Brain microvascular endothelial cell (primary cell): ENCODE measurements at regions not wholly inside any gene's neighbourhood (a gene's known extent, or its start where the extent isn't known, plus 50 kb on each side); places are given as distances from the start of the nearest gene placed in this dataset.

Source experiments
- DNase-seq: peaks from one replicate; pipeline ENCODE4 v3.0.0-alpha.2; 2020
- H3K27ac ChIP-seq: fragments of 250-450 bp; sonication (Bioruptor Pico); 2 replicates; pipeline ENCODE4 v1.5.1; 2020; ENCODE audit warnings: mild to moderate bottlenecking, moderate library complexity
- H3K27me3 ChIP-seq: fragments of 250-450 bp; sonication (Bioruptor Pico); replicated peaks from 2 replicates; pipeline ENCODE4 v1.5.1; 2020; ENCODE audit warnings: mild to moderate bottlenecking
- H3K36me3 ChIP-seq: fragments of 250-450 bp; sonication (Bioruptor Pico); replicated peaks from 2 replicates; pipeline ENCODE4 v1.5.1; 2020; ENCODE audit warnings: mild to moderate bottlenecking
- H3K4me3 ChIP-seq: 2 replicates; pipeline ENCODE4 v1.5.1; 2011; ENCODE audit warnings: low read depth, mild to moderate bottlenecking, control low read depth, low read length, moderate library complexity
- CTCF ChIP-seq: IDR thresholded peaks from 2 replicates; pipeline ENCODE4 v1.5.1; 2011; ENCODE audit warnings: low read depth, mild to moderate bottlenecking, moderate library complexity, low read length, control low read depth, inconsistent platforms; ENCODE audit errors: missing control alignments
- in situ Hi-C: cut with HindIII; loops from 2 replicates; pipeline ENCODE4 v1.10.0; 2017; ENCODE audit warnings: low sequenced_read_pairs, low pct_ligation_motif_present

- DNase-seq: no peak
- no peaks in the 10 kb centered on the region for H3K27me3 ChIP-seq
- no peak overlapping the region for H3K27ac ChIP-seq
- H3K36me3 ChIP-seq: no peaks in the 10 kb centered on the region
- TF ChIP-seq CTCF: no peak
- no peak overlapping the region for H3K4me3 ChIP-seq
- in situ Hi-C loops: no loop called here
These were observed 69.0 kb upstream of the AMZ2 start for GRCh38 chr17:68178831-68179230.

- Histone ChIP-seq H3K27ac (no peak overlapping the region), H3K27me3 (no peaks in the 10 kb centered on the region), H3K36me3 (no peaks in the 10 kb centered on the region), H3K4me3 (no peak overlapping the region)
- DNase-seq: no peak
- in situ Hi-C loops: no loop called here
- TF ChIP-seq CTCF: no peak
These were observed 68.5 kb upstream of the AMZ2 start for GRCh38 chr17:68179236-68179925.

- H3K27me3 ChIP-seq: no peaks in the 10 kb centered on the region
- TF ChIP-seq CTCF: no peak
- no peak for DNase-seq
- in situ Hi-C loops: no loop called here
- no peak overlapping the region for H3K27ac ChIP-seq
- H3K4me3 ChIP-seq: no peak overlapping the region
- H3K36me3 ChIP-seq: no peaks in the 10 kb centered on the region
These were observed 67.9 kb upstream of the AMZ2 start for GRCh38 chr17:68179926-68180285.

GRCh38 chr17:68182011-68182306 is 65.9 kb upstream of the AMZ2 start:
- in situ Hi-C loops: no loop called here
- Histone ChIP-seq H3K27me3 (no peaks in the 10 kb centered on the region), H3K36me3 (no peaks in the 10 kb centered on the region), H3K4me3 (no peak overlapping the region), H3K27ac (no peak overlapping the region)
- TF ChIP-seq CTCF: no peak
- no peak for DNase-seq

GRCh38 chr17:68182940-68183551 is 64.8 kb upstream of the AMZ2 start:
- no peak for DNase-seq
- Histone ChIP-seq H3K4me3 (no peak overlapping the region), H3K36me3 (no peaks in the 10 kb centered on the region), H3K27ac (no peak overlapping the region), H3K27me3 (no peaks in the 10 kb centered on the region)
- no peak for TF ChIP-seq CTCF
- in situ Hi-C loops: no loop called here

GRCh38 chr17:68184141-68184571 is 63.7 kb upstream of the AMZ2 start:
- in situ Hi-C loops: no loop called here
- no peaks in the 10 kb centered on the region for H3K36me3 ChIP-seq
- TF ChIP-seq CTCF: no peak
- H3K4me3 ChIP-seq: no peak overlapping the region
- no peak for DNase-seq
- no peaks in the 10 kb centered on the region for H3K27me3 ChIP-seq
- no peak overlapping the region for H3K27ac ChIP-seq
